Right renal cortex interstitium (tissue), 3 donors: ENCODE measurements at regions not wholly inside any gene's neighbourhood (a gene's known extent, or its start where the extent isn't known, plus 50 kb on each side); places are given as distances from the start of the nearest gene placed in this dataset.
A peak's percentile ranks its signal among the peaks of the same experiment; 100 is the strongest.

Experiments used
- DNase-seq, 3 donors: peaks; one replicate each; pipeline ENCODE4 v3.0.0-alpha.2; 2013; ENCODE audit warnings: low read depth in 3 of 3, low spot score in 2 of 3

- DNase-seq: no peak
These were observed 158.4 kb downstream of the SP3 start for GRCh38 chr2:173806761-173807160.

- DNase-seq: no peak
These were observed 156.5 kb downstream of the SP3 start for GRCh38 chr2:173808718-173809117.

GRCh38 chr2:173812321-173812720 is 152.9 kb downstream of the SP3 start:
- no peak for DNase-seq

GRCh38 chr2:173814306-173814705 is 150.9 kb downstream of the SP3 start:
- DNase-seq: no peak

- no peak for DNase-seq
These were observed 149.4 kb downstream of the SP3 start for GRCh38 chr2:173815772-173816171.

- DNase-seq: no peak
These were observed 147.6 kb downstream of the SP3 start for GRCh38 chr2:173817582-173817981.

- no peak for DNase-seq
These were observed 146.9 kb downstream of the SP3 start for GRCh38 chr2:173818285-173818684.

- DNase-seq: no peak
These were observed 145.3 kb downstream of the SP3 start for GRCh38 chr2:173819852-173820251.

- DNase-seq: no peak
These were observed 143.7 kb downstream of the SP3 start for GRCh38 chr2:173821451-173821850.

GRCh38 chr2:173822889-173823542 is 142.2 kb downstream of the SP3 start:
- DNase-seq: peak in 2 of 3 donors; percentile 21 to 27

GRCh38 chr2:173823543-173823939 is 141.6 kb downstream of the SP3 start:
- peak in 1 of 3 donors; percentile 25 for DNase-seq

GRCh38 chr2:173828189-173829142 is 136.7 kb downstream of the SP3 start:
- DNase-seq: no peak

- no peak for DNase-seq
These were observed 135.4 kb downstream of the SP3 start for GRCh38 chr2:173829727-173830126.

GRCh38 chr2:173830170-173830569 is 135.0 kb downstream of the SP3 start:
- no peak for DNase-seq

- peak; percentile 59 to 67 (median 61) for DNase-seq
These were observed 133.6 kb downstream of the SP3 start for GRCh38 chr2:173831312-173832229.

- no peak for DNase-seq
These were observed 131.0 kb downstream of the SP3 start for GRCh38 chr2:173834141-173834540.

- no peak for DNase-seq
These were observed 129.4 kb downstream of the SP3 start for GRCh38 chr2:173835726-173836125.

GRCh38 chr2:173841110-173841509 is 124.1 kb downstream of the SP3 start:
- DNase-seq: no peak

- no peak for DNase-seq
These were observed 121.6 kb downstream of the SP3 start for GRCh38 chr2:173843526-173843925.

GRCh38 chr2:173851141-173851641 is 114.0 kb downstream of the SP3 start:
- no peak for DNase-seq

- no peak for DNase-seq
These were observed 111.0 kb downstream of the SP3 start for GRCh38 chr2:173854141-173854540.
